ENCODE measurements at regions not wholly inside any gene's neighbourhood (a gene's known extent, or its start where the extent isn't known, plus 50 kb on each side); places are given as distances from the start of the nearest gene placed in this dataset.

- TF ChIP-seq CTCF (IDR thresholded peaks at IDR 0.05; ENCODE audit: low read depth, low read length) (no peak), POLR2A (IDR thresholded peaks at IDR 0.05; ENCODE audit: extremely low read depth, insufficient read length) (no peak), MYC (IDR thresholded peaks at IDR 0.05; ENCODE audit: low read depth, low read length) (no peak)
Observed at GRCh38 chr12:115097416-115097815, 413.4 kb upstream of the TBX3 start.
